HG02885 (cell line): ENCODE measurements at regions not wholly inside any gene's neighbourhood (a gene's known extent, or its start where the extent isn't known, plus 50 kb on each side); places are given as distances from the start of the nearest gene placed in this dataset.

Source experiments
- ATAC-seq: cut with Tn5 transposase; IDR thresholded peaks from one replicate; pipeline ENCODE4 v1.9.1; 2021; ENCODE audit warnings: mild to moderate bottlenecking; ENCODE audit not compliant: unreplicated experiment, poor library complexity

DNA sequence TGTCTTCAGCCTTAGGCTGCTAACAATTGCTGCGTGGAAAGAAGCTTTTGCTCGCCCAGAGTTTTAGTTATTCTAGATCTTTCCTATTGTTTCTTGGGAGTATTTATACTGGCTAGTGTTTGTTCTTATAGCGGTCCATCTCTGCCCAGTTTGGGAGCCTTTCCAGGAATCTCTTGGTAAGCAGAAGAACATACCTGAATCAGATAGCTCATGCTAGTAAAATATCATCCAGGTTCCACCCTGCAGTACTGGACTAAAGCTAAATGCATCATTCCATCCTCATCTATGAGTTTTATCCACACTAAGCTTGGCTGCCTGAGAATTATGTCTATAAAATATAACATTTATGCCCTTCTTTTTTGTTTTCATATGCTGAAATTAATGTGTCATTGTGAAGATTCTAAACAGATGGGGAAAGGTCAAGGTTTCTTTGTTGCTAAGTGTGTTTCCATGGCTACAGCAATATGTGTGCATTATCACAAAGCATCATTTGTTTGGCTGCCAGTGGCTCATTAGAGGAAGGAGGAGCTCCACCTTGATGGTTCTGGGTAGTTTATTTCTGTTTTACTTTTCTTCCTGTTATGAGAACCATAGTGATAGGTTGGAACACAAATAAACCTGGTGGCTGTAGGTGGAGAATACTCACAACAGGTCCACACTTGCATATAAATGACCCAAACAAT lies 182.8 kb downstream of the PIK3C3 start:
- ATAC-seq = no peak

DNA sequence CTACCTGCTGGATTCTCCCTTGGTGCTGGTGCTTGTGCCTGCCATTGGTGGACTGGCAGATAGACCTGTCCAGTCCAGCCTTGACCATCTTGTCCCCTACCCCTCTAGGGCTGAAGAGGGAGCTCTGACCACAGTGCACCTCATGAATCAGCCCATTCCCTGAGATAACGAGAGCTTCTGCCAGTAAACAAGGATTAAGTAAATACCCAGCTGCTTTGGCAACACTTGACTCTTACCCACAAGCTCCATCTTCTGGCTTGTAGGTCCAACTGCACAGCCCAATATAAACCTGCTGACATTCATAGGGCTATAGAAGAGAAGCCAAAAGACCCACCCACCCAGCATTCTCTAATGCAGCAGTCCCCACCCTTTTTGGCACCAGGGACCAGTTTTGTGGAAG lies 186.4 kb downstream of the PIK3C3 start:
- no peak for ATAC-seq

DNA sequence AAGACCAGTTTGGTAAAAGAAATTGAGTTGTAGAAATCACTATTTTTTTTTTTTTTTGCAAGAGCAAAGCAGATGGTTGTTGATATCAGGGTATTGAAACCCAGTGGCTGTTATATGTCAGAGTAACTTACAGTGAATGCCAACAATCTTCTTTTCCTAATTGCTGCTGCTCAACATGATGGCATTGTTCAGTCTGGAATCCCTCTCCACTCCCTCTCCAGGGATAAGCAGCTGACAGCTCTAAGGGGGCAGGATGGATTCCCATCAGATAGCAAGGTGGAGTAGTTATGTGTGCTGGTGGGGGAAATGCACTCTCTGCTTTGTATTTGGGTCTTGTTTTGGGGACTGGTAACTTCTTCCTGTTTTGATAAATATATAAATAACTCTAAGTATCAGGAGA lies 200.0 kb downstream of the PIK3C3 start:
- ATAC-seq = no peak

DNA sequence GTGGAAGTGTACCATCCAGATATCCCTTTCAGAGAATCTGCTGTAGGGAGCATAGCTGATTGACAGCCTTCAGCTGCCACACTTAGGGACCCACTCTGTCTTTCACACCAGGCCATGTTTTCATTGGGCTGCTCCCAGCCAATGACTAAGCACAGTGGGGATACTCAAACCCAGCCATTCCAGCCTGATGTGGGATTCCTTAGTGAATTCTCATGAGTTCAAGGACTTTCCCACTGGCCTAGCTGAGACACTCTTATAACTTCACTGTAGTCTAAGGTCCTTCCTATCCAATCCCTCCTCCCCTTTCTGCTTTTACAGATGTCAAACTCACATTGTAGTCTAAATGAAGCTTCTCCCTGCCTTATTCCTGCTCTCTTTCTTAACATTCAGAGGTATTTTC lies 201.2 kb downstream of the PIK3C3 start:
- no peak for ATAC-seq

DNA sequence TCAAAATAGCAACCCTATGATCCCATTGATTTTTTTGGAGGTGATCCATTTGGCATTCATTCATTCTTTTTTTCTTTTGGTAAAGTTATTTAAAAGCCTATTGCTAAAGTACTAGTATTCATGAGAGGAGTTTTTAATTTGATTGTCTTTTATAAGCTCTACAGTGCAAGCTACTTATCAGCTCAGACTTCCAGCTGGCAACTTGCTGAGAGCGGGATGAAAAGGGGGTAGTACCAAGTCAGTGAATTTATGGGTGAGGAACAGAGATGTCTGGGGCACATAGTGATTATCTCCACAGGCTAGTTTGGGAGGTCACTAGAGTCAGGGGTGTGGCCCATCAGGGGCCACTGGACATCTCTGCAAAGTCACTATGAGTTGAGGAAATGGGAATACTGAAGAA lies 202.4 kb downstream of the PIK3C3 start:
- ATAC-seq = no peak

DNA sequence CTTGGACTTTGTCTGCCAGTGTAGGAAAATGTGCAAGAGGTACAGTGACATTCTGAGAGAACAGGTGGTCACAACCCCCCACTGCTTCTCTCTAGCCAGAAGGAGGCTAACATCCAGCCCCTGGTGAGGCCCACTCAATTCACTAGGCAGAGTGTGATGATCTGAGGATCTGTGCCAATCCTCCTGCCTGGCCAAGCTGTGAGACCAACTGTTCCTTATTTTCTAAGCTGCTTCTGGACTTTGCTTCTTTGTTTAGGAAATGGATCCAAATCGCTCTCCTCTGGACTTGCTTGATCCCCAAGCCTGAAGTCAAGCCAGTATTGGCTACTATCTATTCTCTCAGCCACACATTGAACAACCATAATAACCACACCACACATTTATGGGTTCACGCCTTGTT lies 202.8 kb downstream of the PIK3C3 start:
- no peak for ATAC-seq

DNA sequence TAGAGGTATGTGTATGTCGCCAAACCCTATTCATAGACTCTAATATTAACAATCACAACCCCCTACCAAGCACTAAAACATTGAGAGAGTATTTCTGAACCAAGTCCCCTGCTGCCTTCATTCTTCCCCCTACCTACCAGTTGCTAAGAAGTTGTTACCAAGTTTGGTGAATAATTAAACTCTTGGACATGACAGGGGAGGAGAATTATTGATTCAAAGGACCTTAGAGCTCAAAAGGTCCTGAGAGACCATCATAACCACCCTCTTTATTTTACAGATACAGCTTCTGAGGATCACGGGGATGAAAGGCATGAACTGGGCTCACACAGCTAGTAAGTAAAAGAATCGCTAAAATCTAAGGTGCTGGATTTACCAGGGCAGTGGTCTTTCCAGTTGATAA lies 204.1 kb downstream of the PIK3C3 start:
- no peak for ATAC-seq

DNA sequence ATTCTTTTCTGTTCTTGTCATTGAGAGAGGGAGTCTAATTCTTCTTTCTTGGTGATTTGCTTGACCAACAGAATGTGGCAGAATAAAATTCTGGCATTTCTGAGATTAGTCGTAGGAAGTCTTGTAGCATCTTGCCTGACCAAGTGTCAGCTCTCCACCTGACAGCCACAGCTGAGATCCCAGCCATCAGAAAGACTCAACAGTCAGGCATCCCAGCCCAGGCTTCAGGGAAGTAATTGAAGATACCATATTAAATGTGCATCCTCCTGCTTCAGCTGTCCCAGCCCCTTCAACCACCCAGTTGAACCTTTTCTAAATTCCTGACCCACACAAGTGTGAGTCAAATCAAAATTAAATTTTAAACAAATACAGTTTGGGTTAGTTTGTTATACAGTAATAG lies 208.3 kb downstream of the PIK3C3 start:
- no peak for ATAC-seq

DNA sequence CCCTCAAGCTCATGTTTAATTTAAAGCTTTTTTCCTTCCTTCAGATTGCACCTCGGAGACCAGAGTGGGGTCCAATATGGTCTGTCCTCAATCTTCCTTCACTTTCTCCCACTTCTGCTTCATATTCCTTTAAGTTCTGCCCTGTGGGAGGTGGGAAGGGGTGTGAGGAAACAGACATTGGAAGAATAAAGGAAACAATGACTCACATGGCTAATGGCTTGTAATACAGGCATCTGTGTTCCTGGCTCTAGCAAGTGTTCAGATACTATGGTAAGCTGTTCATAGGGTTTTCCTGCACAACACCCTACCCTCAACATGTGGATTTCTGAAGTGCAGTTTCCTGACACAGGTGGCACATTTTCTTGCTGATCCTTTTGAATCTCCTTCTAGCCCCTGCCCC lies 209.5 kb downstream of the PIK3C3 start:
- no peak for ATAC-seq

DNA sequence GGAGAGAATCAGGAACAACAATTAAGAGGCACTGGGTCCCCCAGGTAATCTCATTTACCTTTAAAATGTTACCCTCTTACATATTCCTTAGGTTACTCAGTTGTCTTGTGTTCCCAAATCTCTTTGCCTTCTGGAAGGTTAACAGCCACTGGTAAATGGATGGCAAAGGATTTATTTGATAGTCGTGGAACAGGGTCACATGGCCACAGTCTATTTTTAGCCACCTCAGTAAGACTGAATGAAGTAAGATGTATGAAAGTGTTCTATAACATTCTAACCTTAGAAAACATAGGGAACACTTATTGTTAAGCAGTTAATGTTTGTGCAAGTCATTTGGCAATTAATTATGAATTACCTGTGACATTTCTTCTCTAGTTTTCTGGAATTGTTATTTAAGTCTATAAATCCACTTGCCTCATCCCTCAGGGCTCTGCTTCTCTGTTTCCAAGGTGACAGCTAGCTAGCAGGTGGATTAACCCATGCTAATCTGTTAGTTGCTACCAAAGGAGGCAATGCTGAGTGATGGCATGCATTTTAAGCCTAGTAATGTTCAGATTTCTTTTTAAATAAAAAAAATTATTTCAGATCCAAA lies 211.0 kb downstream of the PIK3C3 start:
- no peak for ATAC-seq

DNA sequence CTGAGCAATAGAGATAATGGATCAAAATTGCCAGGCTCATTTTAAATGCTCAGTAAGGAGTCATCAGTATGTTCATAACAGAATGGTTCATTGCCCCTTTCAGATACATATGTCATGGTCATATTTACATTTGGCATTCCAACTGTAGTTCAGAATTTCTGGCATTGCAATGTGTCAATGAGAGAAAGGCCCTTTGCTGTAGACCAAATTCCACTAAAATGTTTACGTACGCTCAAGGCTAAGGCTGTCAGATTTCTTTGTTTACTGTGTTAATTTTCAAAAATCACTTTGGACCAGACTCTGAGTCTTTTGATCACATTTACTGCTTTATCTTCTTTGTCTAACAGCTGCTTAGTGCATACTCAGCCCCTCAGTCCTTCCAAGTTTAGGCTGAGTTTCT lies 213.5 kb downstream of the PIK3C3 start:
- no peak for ATAC-seq

DNA sequence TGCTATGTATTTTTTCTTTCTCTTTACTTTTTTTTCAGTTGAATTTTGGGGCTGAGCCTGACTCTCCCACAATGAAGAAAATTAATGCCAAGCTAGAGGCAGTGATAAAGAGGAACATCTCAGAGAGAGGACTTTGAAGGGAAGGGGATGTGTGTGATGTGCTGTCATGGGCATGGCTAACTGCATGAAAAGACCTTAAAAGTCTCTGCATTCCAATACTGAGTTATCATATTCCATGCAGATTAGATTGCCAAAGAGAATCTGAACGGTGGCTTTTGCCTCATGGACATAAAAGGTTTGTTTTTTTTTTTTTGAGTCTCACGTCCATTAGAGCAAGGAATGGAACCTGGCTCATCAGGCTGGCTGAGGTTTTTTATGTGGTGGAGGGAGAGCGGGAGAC lies 213.9 kb downstream of the PIK3C3 start:
- no peak for ATAC-seq

DNA sequence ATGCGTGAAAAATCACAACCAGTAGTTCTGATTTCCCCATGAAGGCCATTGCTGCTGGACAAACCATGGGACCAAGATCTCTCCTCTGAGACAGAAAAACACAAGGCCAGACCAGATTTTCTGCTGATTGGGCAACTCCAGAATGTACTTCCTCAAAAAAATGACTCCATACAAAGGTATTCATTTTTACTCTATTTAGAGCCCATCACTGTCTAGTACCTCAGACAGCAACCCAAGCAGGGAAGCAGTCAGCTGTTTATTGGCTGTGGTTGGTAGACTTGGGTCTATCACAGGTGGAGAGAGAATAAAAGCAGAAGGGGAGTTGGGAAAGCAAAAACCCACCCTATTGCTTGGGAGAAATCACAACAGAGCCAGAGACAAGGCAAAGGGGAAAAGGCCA lies 219.9 kb downstream of the PIK3C3 start:
- no peak for ATAC-seq

DNA sequence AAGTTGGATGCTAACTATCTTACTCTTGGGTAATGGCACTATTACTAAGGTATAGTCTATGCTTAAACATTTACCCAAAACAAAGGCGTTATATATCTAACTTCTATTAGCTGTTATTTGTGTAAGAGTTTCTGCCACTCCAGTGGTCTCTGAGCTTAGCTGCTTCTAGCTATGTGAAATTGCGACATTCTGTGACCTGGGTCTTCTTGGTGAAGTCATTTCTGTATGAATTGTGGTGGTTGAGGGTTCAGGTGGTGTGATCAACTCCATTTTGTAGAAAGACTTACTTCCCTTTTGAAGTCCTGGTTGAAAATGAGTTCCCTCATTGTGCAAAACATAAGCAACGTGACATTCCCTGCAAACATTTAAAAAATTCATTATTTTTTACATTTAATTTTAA lies 221.6 kb downstream of the PIK3C3 start:
- peak; percentile 52 for ATAC-seq

DNA sequence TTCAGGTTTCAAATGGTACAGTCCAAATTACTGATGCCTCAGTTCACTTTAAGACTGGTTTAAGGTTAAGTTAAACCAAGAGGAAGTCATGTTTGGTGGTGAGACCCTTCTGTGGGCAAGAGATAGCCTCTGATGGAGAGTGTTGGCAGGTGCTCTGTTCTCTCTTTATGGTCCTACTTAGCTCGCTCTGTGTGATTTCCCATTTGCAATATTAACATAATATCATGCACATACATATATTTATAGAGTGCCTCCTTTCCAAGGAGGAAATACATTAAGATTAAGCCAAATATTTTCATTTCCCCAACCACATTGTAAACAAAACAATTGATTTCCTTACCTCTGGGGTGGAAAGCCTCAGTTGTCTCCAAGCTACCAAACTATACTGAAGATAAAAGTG lies 222.4 kb downstream of the PIK3C3 start:
- ATAC-seq = no peak

DNA sequence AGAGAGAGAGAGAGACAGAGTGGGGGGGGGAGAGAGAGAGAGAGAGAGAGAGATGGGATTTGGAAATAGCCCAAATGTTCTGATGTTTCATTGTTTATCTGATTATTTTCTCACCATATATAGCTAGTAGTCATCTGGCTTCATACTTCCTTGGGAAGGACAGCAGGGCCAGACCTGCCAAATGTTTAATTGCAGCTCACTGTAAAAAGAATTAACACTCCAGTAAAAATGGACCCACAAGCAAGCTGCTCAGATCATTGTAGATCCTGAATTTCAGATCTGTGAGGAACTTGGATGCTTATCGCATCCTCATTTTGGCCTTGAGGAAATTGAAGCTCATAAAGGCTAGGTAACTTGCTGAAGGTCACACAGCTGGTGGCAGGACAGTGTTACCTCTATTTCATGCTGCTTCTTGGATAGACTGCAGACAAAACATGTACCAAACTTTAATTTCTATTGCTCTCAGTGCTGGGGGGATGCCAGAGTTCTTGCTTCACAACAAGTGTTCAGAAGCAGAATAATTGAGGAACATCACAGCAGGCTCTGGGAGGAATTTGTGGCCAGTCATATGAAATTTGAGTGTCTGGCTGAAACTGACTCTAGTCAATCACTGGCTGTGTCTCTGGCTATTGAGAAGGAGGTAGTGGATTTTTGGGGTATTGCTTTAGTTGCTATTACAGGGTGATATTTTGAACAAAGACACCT lies 223.5 kb downstream of the PIK3C3 start:
- ATAC-seq = no peak

DNA sequence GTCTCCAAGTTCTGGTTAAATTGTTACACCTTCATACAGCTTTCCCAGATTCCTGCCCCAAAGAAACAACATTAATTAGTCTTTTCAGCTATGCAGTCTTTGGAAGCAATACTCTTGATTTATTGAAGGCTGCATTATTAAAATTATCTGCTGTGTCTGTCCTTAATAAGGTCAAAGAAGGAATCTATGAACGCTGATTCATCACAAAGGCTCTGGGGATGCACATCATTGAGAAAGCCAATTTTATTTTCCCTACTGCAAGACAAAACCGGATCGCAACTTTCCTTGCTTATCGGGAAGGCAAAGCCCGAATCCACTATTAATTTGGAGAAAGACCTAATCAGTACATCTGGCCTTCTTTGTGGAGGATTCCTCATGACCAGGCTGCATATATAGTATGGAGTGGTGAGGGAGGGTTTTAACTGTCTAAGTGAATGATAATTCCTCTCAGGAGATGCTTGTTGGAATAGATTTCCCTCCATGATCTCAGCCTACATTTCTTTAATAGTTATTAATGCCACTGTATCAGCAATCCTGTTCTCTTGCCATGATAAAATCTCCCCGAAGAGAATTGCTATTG lies 224.6 kb downstream of the PIK3C3 start:
- ATAC-seq = no peak

DNA sequence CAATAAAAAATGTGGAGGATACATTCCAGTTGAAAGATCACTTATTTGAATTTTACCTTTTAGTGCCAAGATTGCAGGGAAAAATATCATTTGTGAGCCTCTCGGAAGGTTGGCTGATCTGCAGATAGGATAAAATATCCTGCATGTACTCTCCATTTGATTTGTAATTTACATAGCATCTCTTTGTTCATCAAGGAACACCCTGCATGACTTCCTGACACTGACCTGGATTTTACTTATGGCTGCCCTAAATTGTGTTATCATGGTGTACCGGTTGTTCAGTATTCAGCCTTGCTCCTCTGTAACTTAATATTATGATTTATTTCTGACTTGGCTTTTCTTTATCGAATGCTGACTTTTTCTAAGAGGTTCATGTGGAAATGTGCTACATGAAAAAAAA lies 226.4 kb downstream of the PIK3C3 start:
- no peak for ATAC-seq

DNA sequence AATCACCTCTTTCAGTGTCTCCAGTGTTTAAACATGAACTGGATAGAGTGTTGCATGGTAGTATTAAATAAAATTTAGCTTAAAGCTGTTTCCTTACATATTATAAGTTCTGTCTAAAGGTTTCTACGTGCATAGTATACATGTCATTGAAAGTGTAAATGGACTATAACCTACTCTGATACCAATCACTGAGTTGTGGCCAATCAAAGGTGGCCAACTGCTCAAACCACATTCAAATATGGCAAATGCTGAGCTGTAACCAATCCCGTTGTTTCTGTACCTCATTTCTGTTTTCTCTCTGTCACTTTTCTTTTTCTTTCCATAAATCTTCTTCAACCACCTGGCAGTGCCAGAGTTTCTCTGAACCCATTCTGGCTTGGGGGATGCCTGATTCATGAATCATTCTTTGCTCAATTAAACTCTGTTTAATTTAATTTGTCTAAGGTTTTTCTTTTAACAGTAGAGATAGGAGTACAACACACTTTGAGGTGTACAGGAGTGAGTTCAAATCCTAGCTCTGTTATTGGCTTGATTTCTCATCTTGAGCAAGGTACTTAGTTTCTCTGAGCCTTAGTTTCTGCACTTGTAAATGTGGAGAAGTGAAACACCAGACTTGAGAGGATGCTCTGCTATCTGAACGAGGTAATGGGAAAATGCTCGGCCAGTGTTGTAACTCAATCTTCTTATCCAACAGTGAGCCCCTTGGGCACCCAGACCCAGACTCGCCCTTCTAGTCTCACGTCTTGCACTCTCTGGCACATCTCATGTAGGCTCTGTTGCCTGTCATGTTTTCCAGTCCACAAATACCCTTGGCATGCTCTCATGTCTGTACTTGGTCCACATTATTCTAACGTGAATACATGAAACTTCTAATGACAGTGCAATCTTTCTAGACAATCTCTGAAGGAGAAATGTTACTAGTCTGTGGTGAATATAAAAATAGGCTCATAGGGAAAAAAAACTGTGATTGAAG lies 228.0 kb downstream of the PIK3C3 start:
- ATAC-seq = no peak

DNA sequence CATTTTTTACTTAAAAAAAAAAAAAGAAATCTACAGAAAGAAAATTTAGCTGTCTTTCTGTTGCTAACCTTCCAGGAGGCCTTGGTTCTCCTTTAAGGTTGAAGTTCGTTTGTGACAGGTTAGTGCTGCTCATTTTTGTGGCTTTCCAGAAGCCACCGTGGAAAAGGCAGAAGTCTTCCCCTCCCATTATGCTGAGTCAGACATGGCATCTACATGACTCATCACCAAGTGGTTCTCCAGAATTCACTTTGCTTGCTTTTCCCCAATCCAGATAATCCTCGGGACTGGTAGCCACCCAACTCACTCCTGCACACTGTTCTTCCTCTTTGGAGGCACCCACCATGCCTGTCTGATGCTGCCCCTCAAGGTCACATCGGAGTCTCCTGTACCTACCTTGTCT lies 228.7 kb downstream of the PIK3C3 start:
- no peak for ATAC-seq
